ENCODE measurements at regions not wholly inside any gene's neighbourhood (a gene's known extent, or its start where the extent isn't known, plus 50 kb on each side); places are given as distances from the start of the nearest gene placed in this dataset.
"Not testable (repeated sequence)": the region's sequence is repeated elsewhere in the genome, so short reads cannot be mapped to it uniquely, and the experiment has no call there.

GRCh38 chr9:65223986-65224385 is 61.0 kb downstream of the FOXD4L5 start:
- ATAC-seq (replicated peaks in 6 of 8); H3K4me3 ChIP-seq; in situ Hi-C loops (cut with MboI; ENCODE audit: low pct_unique_long_range_greater_than_20kb in 2 of 9, low sequenced_read_pairs in 9 of 9, unreplicated experiment in 9 of 9); H3K4me1 ChIP-seq (replicated peaks in 1 of 2); H3K27ac ChIP-seq: not testable (repeated sequence)
- WGBS, 10 experiments = no CpG with 5 or more reads among the region's 2 CpGs

- in situ Hi-C loops (cut with MboI; ENCODE audit: low pct_unique_long_range_greater_than_20kb in 2 of 9, low sequenced_read_pairs in 9 of 9, unreplicated experiment in 9 of 9); H3K4me1 ChIP-seq (replicated peaks in 1 of 2); H3K4me3 ChIP-seq; ATAC-seq (replicated peaks in 6 of 8); H3K27ac ChIP-seq: not testable (repeated sequence)
Observed at GRCh38 chr9:65208834-65209233, 76.2 kb downstream of the FOXD4L5 start.

GRCh38 chr9:65207273-65207672 is 77.7 kb downstream of the FOXD4L5 start:
- no CpG with 5 or more reads among the region's 1 CpG for WGBS, 10 experiments
- in situ Hi-C loops (cut with MboI; ENCODE audit: low pct_unique_long_range_greater_than_20kb in 2 of 9, low sequenced_read_pairs in 9 of 9, unreplicated experiment in 9 of 9) = not testable (repeated sequence)

GRCh38 chr9:65205853-65206252 is 79.2 kb downstream of the FOXD4L5 start:
- H3K4me3 ChIP-seq; ATAC-seq (replicated peaks in 6 of 8); H3K27ac ChIP-seq; H3K4me1 ChIP-seq (replicated peaks in 1 of 2); in situ Hi-C loops (cut with MboI; ENCODE audit: low pct_unique_long_range_greater_than_20kb in 2 of 9, low sequenced_read_pairs in 9 of 9, unreplicated experiment in 9 of 9): not testable (repeated sequence)
- no CpG with 5 or more reads among the region's 1 CpG for WGBS, 10 experiments

More at GRCh38 chr9:65207273-65207672, 77.7 kb downstream of the FOXD4L5 start:
- not testable (repeated sequence) for H3K4me1 ChIP-seq (replicated peaks in 1 of 2); H3K4me3 ChIP-seq; H3K27ac ChIP-seq; ATAC-seq (replicated peaks in 6 of 8)

- in situ Hi-C loops (cut with MboI; ENCODE audit: low pct_unique_long_range_greater_than_20kb in 2 of 9, low sequenced_read_pairs in 9 of 9, unreplicated experiment in 9 of 9); H3K4me3 ChIP-seq; H3K4me1 ChIP-seq (replicated peaks in 1 of 2); H3K27ac ChIP-seq: not testable (repeated sequence)
- no CpG with 5 or more reads among the region's 65 CpGs for WGBS, 10 experiments
- ATAC-seq (replicated peaks in 6 of 8) = peak in 2 of 8 experiments; percentile 66 to 83
Observed at GRCh38 chr9:65195781-65196180, 89.2 kb downstream of the FOXD4L5 start.

- H3K4me1 ChIP-seq (replicated peaks in 1 of 2); H3K27ac ChIP-seq; ATAC-seq (replicated peaks in 6 of 8); H3K4me3 ChIP-seq; in situ Hi-C loops (cut with MboI; ENCODE audit: low pct_unique_long_range_greater_than_20kb in 2 of 9, low sequenced_read_pairs in 9 of 9, unreplicated experiment in 9 of 9): not testable (repeated sequence)
- no CpG with 5 or more reads among the region's 9 CpGs for WGBS, 10 experiments
Observed at GRCh38 chr9:65155937-65156336, 129.1 kb downstream of the FOXD4L5 start.
